IgD-negative memory B cell (primary cell): ENCODE measurements at regions not wholly inside any gene's neighbourhood (a gene's known extent, or its start where the extent isn't known, plus 50 kb on each side); places are given as distances from the start of the nearest gene placed in this dataset.

Source experiments
- H3K27ac Mint-ChIP-seq, 3 donors: one replicate each; pipeline ENCODE4 v1.8.0; 2020 to 2022; ENCODE audit warnings: mild to moderate bottlenecking in 3 of 3, mixed read lengths in 3 of 3, moderate library complexity in 1 of 3
- H3K27me3 Mint-ChIP-seq: one replicate; pipeline ENCODE4 v1.8.0; 2021; ENCODE audit warnings: mixed read lengths
- H3K36me3 Mint-ChIP-seq: one replicate; pipeline ENCODE4 v1.8.0; 2020; ENCODE audit warnings: mild to moderate bottlenecking, mixed read lengths
- H3K4me1 Mint-ChIP-seq, 3 donors: one replicate each; pipeline ENCODE4 v1.8.0; 2020 to 2022; ENCODE audit warnings: mixed read lengths in 3 of 3, mild to moderate bottlenecking in 1 of 3
- H3K4me3 Mint-ChIP-seq, 4 donors: one replicate each; pipeline ENCODE4 v1.8.0; 2020 to 2022; ENCODE audit warnings: mild to moderate bottlenecking in 4 of 4, mixed read lengths in 4 of 4, moderate library complexity in 3 of 4
- H3K9me3 Mint-ChIP-seq, 3 donors: one replicate each; pipeline ENCODE4 v1.8.0; 2020 to 2021; ENCODE audit warnings: mixed read lengths in 3 of 3, mild to moderate bottlenecking in 1 of 3

GRCh38 chr6:170030284-170030815 is 260.5 kb downstream of the DLL1 start:
- no peaks in the 10 kb centered on the region for H3K36me3 Mint-ChIP-seq
- H3K4me1 Mint-ChIP-seq, result no peaks in the 10 kb centered on the region
- H3K27me3 Mint-ChIP-seq, result peaks cover 5% of the 10 kb centered on the region
- no peak overlapping the region for H3K4me3 Mint-ChIP-seq
- H3K9me3 Mint-ChIP-seq, result peaks cover 0 to 11% (median 4%) of the 10 kb centered on the region in 3 donors
- peak overlapping the region in 1 of 3 donors; percentile 53 for H3K27ac Mint-ChIP-seq

DNA sequence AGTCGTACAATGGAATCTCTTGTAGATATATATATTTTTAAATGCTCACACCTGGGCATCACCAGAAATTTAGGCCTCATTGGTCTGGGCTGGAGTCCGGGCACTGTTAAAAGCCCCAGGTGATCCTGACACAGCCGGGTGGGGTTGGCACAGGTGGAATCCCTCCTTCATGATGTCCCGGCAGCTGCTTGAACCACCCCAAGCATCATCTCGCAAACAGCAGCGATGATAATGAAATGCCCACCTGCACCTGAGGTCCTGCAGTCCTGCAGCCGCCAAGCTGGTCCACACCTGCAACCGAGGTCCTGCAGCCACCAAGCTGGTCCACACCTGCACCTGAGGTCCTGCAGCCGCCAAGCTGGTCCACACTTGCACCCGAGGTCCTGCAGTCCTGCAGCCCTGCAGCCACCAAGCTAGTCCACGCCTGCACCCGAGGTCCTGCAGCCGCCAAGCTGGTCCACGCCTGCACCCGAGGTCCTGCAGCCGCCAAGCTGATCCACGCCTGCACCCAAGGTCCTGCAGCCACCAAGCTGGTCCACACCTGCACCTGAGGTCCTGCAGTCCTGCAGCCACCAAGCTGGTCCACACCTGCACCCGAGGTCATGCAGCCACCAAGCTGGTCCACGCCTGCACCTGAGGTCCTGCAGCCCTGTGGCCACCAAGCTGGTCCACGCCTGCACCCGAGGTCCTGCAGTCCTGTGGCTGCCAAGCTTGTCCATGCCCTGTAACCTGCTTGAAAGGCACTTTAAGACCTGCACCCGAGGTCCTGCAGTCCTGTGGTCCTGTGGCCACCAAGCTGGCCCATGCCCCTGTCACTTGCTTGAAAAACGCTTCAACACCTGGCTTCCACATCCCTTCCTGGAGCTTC is 261.2 kb downstream of the DLL1 start:
- H3K27me3 Mint-ChIP-seq, result peaks cover 7% of the 10 kb centered on the region
- no peaks in the 10 kb centered on the region for H3K4me1 Mint-ChIP-seq
- H3K4me3 Mint-ChIP-seq, result no peak overlapping the region
- H3K9me3 Mint-ChIP-seq, result peaks cover 0 to 11% (median 4%) of the 10 kb centered on the region in 3 donors
- H3K36me3 Mint-ChIP-seq, result no peaks in the 10 kb centered on the region
- peak overlapping the region in 1 of 3 donors; percentile 53 for H3K27ac Mint-ChIP-seq

DNA sequence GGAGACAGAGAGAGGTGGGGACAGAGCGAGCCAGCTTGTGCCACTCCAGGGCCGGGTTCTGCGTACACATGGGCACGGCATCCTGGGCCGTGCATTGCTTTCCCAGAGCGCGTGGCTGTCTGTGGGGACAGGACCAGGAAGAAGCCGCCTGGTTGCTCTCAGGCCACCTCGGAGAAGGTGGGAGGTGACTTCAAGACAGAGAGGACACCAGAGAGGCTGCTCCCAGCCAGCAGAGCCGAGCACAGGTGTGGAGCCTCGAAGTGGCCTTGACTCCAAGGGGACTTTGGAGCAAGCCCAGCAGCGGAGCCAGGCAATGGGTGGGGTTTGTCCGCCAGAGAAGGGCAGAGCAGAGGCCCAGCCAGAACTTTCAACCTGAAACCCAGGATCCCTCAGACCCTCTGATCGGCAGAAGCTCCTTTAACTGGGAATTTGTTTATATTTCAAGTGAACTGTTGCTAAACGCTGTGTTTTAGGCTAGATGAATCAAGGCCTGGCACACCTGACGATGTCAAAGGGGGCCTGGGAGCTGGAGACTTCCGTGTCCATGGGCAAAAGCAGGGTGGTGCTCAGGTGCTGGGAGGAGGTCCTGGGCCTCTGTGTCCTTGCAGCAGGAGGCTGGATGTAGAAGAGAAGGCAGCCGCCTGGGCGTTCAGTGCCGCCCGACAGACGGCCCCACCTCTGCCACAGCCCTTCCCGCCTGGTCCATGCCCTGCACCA is 262.1 kb downstream of the DLL1 start:
- Mint-ChIP-seq H3K9me3 (peaks cover 0 to 6% (median 3%) of the 10 kb centered on the region in 3 donors), H3K36me3 (no peaks in the 10 kb centered on the region)

GRCh38 chr6:170027647-170028043 is 263.2 kb downstream of the DLL1 start:
- Mint-ChIP-seq H3K4me3 (no peak overlapping the region), H3K4me1 (no peaks in the 10 kb centered on the region), H3K27me3 (peaks cover 7% of the 10 kb centered on the region), H3K36me3 (no peaks in the 10 kb centered on the region), H3K27ac (no peak overlapping the region), H3K9me3 (no peaks in the 10 kb centered on the region)

More for the DNA sequence above, 262.1 kb downstream of the DLL1 start:
- H3K27ac Mint-ChIP-seq, result no peak overlapping the region
- H3K27me3 Mint-ChIP-seq, result peaks cover 7% of the 10 kb centered on the region
- H3K4me1 Mint-ChIP-seq, result no peaks in the 10 kb centered on the region
- no peak overlapping the region for H3K4me3 Mint-ChIP-seq

DNA sequence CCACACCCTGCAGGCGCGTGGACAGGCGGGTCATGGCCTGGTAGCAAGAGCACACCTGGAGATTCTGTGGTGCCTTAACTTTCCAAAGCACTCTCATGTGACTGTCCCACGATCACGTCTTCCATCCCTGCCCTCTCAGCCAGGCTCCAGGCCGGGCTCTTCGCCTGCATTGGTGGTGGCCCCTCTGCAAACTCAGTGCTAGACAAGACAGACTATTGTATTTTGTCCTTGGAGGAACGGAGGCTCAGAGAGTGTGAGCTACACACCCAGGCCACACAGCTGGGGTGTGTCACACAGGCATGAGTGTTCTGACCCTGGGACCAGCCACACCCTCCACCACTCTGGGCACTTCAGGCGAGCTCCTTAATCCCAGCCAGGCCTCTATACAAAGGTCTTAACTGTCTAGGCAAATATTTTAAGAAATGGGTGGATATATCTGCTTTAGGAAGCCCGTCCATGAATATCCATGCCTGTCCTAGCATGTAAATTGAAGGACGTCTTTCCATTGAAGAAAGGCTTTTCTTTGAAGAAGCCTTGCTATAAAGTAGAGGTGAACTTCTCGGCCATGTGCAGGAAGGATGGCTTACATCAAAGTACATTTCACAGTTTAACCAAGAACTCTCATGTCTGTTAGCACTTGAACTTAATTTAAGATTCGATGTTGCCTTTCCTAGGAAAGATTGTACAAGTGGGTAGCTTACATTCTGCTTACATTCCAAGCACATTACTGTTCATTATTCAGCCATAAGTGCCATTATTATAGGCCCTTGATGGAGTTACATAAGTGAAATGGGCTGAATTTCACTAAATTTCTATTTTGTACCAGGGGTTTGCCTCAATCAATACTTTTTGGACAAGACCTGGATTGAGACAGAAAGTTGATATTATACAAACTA is 263.9 kb downstream of the DLL1 start:
- H3K4me3 Mint-ChIP-seq, result no peak overlapping the region
- no peaks in the 10 kb centered on the region for H3K9me3 Mint-ChIP-seq
- H3K4me1 Mint-ChIP-seq, result no peaks in the 10 kb centered on the region
- H3K36me3 Mint-ChIP-seq, result no peaks in the 10 kb centered on the region
- H3K27ac Mint-ChIP-seq, result no peak overlapping the region
- H3K27me3 Mint-ChIP-seq, result peaks cover 10% of the 10 kb centered on the region

DNA sequence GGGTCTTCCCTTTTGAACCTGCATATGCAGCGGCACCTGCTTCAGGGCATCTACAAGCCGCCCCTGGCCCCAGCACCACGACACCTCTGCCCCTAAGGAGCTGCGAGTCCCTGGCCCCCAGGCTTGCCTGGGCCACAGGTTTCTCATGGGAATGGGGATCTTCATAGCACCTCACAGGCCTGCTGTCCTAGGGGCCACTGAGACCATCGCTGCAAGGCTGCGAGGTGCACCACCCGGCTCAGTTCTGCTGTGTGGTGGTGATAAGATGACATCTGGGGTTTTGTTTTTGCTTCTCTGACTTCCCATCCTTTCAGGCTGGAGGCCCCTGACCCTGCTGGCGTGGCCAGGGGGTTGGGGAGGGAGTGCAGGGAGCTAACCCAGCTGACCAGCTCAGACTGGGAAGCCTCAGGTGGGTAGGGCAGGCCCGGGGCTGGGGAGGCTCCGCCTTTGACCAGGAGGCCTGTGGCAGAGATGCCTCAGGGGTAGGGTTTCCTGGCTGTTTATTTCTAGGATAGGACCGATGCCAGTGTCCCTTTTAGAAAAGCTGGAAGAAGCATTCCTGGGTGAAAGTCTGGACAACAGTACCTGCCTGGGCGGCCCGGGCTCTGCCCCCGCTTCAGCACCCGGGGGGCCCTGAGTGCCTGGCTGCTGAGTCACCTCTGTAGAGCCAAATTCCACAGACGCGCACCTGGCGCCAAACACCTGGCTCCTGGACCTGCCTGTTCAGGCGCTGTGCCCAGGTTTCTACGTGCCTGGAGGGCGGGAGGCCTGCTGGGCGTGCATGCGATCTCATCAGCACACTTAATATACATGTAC is 264.7 kb downstream of the DLL1 start:
- Mint-ChIP-seq H3K4me3 (no peak overlapping the region), H3K4me1 (no peaks in the 10 kb centered on the region), H3K9me3 (peaks cover 0 to 2% (median 0%) of the 10 kb centered on the region in 3 donors), H3K27ac (no peak overlapping the region), H3K36me3 (no peaks in the 10 kb centered on the region), H3K27me3 (peaks cover 10% of the 10 kb centered on the region)

- Mint-ChIP-seq H3K4me3 (no peak overlapping the region), H3K9me3 (peaks cover 0 to 2% (median 0%) of the 10 kb centered on the region in 3 donors), H3K4me1 (no peaks in the 10 kb centered on the region), H3K36me3 (no peaks in the 10 kb centered on the region), H3K27ac (no peak overlapping the region), H3K27me3 (peaks cover 10% of the 10 kb centered on the region)
These were observed 265.5 kb downstream of the DLL1 start for GRCh38 chr6:170025341-170025911.

- Mint-ChIP-seq H3K27ac (no peak overlapping the region), H3K4me3 (no peak overlapping the region), H3K27me3 (peaks cover 10% of the 10 kb centered on the region), H3K36me3 (no peaks in the 10 kb centered on the region), H3K9me3 (peaks cover 0 to 2% (median 0%) of the 10 kb centered on the region in 3 donors), H3K4me1 (no peaks in the 10 kb centered on the region)
These were observed 265.9 kb downstream of the DLL1 start for GRCh38 chr6:170024940-170025339.

GRCh38 chr6:170023620-170024521 is 267.0 kb downstream of the DLL1 start:
- Mint-ChIP-seq H3K4me3 (no peak overlapping the region), H3K9me3 (peaks cover 0 to 2% (median 0%) of the 10 kb centered on the region in 3 donors), H3K27ac (no peak overlapping the region), H3K36me3 (no peaks in the 10 kb centered on the region), H3K27me3 (peaks cover 16% of the 10 kb centered on the region), H3K4me1 (no peaks in the 10 kb centered on the region)

DNA sequence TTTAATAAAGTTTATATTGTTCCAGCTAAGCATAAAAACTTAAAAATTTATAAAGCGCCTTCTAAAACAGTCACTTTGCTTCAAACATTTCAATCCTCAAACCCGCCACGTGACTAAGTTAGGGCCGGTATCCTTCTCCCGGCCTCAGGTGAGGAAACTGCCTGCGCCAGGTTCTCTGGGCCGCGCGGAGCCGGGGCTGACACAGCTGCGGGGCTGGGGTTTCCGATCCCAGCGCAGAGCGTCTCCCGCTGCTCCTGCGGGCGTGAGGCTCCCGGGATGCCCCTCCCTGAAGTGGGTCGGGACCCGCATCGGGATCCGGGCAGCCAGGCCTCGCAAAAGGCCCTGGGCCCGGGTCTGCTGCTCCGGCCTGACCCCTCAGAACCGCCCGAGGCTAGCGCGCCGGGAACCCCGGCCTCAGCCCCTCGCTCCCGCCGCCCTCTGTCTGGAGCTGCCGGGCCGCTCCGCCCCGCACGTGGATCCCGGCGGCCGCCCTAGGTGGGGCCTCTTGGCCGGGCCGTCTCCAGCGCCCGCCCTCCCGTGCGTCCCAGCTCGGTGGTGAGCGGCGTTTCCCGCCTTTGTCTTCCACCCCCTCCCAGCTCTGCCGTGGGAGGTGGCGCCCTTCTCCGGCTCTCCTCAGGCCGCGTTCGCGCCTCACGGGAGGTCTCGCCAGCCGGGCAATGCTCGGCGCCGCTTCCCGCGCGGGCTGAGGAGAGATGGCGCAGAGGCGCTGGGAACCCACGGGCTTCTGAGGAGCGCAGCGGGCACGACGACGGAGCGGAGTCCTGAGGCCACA is 267.9 kb downstream of the DLL1 start:
- Mint-ChIP-seq H3K9me3 (peaks cover 0 to 2% (median 0%) of the 10 kb centered on the region in 3 donors), H3K27ac (no peak overlapping the region)

GRCh38 chr6:170022291-170022722 is 268.6 kb downstream of the DLL1 start:
- Mint-ChIP-seq H3K27me3 (peaks cover 16% of the 10 kb centered on the region), H3K36me3 (no peaks in the 10 kb centered on the region), H3K4me3 (peak overlapping the region in 1 of 4 donors; percentile 28), H3K27ac (no peak overlapping the region), H3K9me3 (peaks cover 0 to 2% (median 0%) of the 10 kb centered on the region in 3 donors), H3K4me1 (no peaks in the 10 kb centered on the region)

More for the DNA sequence above, 267.9 kb downstream of the DLL1 start:
- Mint-ChIP-seq H3K4me1 (no peaks in the 10 kb centered on the region), H3K27me3 (peaks cover 16% of the 10 kb centered on the region), H3K36me3 (no peaks in the 10 kb centered on the region), H3K4me3 (no peak overlapping the region)

DNA sequence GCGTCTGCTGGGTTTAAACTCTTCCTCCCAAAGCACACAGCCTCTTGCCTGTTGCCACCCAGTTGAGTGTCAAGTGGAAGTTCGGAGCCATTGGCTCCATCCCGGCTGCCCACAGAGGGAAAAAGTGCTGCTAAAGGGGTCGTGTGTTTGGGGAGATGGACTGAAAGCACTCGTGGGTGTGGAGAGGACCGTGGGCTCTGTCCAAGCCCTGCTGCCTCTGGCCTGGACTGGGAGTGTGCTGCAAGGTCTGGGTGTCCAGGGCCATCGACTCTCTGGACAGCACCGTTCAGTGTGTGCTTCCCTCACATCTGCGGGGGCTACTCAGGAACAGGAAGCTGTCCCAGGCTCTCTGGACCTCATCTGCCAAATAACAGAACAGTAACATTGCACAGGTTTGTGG is 269.3 kb downstream of the DLL1 start:
- no peaks in the 10 kb centered on the region for H3K4me1 Mint-ChIP-seq

More for the DNA sequence above, 269.3 kb downstream of the DLL1 start:
- Mint-ChIP-seq H3K27ac (peak overlapping the region in 1 of 3 donors; percentile 31), H3K27me3 (peaks cover 13% of the 10 kb centered on the region), H3K4me3 (no peak overlapping the region), H3K9me3 (peaks cover 0 to 2% (median 0%) of the 10 kb centered on the region in 3 donors), H3K36me3 (no peaks in the 10 kb centered on the region)
